ENCODE measurements at regions not wholly inside any gene's neighbourhood (a gene's known extent, or its start where the extent isn't known, plus 50 kb on each side); places are given as distances from the start of the nearest gene placed in this dataset.
"Not testable (repeated sequence)": the region's sequence is repeated elsewhere in the genome, so short reads cannot be mapped to it uniquely, and the experiment has no call there.

DNA sequence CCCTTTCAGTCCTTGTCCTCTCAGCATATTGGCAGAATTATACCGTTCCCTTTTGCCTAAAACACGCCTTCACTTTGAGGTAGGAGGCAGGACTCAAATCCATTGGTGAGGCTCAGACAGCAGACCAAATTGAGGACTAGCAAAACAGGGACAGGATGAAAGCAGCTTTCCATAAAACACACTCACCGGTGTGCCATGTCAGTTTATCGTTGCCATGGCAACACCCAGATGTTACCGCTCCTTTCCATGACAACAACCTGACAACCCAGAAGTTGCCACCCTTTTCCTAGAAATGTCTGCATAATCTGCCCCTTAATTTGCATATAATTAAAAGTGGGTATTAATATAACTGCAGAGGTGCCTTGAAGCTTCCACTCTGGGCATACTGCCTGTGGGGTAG lies 730.4 kb downstream of the METTL4 start:
- H3K27me3 ChIP-seq: no peaks in the 10 kb centered on the region
- TF ChIP-seq, protein P1, sequence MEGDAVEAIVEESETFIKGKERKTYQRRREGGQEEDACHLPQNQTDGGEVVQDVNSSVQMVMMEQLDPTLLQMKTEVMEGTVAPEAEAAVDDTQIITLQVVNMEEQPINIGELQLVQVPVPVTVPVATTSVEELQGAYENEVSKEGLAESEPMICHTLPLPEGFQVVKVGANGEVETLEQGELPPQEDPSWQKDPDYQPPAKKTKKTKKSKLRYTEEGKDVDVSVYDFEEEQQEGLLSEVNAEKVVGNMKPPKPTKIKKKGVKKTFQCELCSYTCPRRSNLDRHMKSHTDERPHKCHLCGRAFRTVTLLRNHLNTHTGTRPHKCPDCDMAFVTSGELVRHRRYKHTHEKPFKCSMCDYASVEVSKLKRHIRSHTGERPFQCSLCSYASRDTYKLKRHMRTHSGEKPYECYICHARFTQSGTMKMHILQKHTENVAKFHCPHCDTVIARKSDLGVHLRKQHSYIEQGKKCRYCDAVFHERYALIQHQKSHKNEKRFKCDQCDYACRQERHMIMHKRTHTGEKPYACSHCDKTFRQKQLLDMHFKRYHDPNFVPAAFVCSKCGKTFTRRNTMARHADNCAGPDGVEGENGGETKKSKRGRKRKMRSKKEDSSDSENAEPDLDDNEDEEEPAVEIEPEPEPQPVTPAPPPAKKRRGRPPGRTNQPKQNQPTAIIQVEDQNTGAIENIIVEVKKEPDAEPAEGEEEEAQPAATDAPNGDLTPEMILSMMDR (IDR thresholded peaks at IDR 0.05): no peak
- H3K27ac ChIP-seq: no peak overlapping the region
- no peak for DNase-seq (ENCODE audit: low spot score)
- H3K9me3 ChIP-seq: no peaks in the 10 kb centered on the region
- no peak overlapping the region for H3K4me3 ChIP-seq
- no peaks in the 10 kb centered on the region for H3K36me3 ChIP-seq
- no peaks in the 10 kb centered on the region for H3K4me1 ChIP-seq

DNA sequence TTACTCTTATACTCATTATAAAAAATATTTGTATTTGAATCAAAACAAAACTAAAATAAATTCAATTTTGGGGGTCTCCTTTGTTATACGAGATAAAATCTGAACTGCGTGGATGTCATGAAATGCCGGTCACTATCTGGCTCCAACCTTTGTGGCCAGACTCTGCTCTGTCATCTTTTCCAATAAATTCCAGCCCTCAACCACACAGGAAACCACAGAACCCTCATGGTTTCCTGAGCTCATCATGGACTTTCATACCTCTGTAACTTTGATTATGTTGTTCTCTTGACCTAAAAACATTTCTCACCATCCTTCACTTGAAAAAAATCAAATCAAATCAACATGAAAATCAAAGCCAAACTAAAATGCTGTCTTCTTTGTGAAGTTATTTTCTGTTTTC lies 724.7 kb downstream of the METTL4 start:
- DNase-seq (ENCODE audit: low spot score): no peak
- Histone ChIP-seq H3K4me1 (no peaks in the 10 kb centered on the region), H3K36me3 (no peaks in the 10 kb centered on the region), H3K27me3 (no peaks in the 10 kb centered on the region), H3K4me3 (no peak overlapping the region), H3K27ac (no peak overlapping the region), H3K9me3 (no peaks in the 10 kb centered on the region)
- TF ChIP-seq, protein P1 (IDR thresholded peaks at IDR 0.05): no peak

DNA sequence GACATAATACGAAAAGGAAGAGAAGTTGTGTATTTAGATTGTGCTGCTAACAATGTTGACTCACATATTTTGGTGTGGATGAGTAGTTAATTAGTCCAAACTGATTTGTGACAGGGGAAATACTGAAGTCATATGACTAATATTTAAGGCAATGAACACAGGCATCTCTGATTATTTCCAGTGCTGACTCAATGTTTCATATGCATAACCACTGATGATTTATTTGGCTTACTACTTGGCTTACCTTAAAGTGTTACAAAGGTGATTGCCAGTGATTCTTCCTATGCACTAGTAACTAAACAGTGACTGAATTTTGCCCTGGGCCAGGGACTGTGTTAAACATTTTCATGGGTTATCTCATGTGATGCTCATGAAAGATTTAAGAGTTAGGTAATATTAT lies 722.6 kb downstream of the METTL4 start:
- no peaks in the 10 kb centered on the region for H3K9me3 ChIP-seq
- no peaks in the 10 kb centered on the region for H3K4me1 ChIP-seq
- H3K4me3 ChIP-seq: no peak overlapping the region
- H3K27me3 ChIP-seq: no peaks in the 10 kb centered on the region
- TF ChIP-seq, protein P1 (IDR thresholded peaks at IDR 0.05): no peak
- H3K36me3 ChIP-seq: no peaks in the 10 kb centered on the region
- DNase-seq (ENCODE audit: low spot score): no peak
- no peak overlapping the region for H3K27ac ChIP-seq

DNA sequence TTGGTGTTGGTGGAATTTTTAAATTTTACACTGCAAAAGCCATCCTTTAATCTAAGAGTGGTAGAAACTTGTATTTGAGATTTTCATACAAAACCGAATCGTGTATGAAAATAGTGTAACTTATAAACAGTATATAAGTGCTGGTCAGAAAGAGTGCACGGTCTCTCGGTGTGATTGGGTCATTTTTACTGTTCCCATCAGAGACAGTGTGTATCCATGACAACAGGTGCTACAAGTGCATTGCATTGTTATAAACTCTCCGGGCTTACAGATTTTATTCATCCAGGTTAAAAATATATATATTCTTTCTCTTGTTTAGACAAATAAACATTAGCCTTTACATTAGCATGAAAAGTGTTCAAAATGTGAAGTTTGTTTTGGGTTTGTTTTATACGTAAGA lies 721.9 kb downstream of the METTL4 start:
- no peaks in the 10 kb centered on the region for H3K36me3 ChIP-seq
- H3K9me3 ChIP-seq: no peaks in the 10 kb centered on the region
- TF ChIP-seq, protein P1 (IDR thresholded peaks at IDR 0.05): no peak
- no peaks in the 10 kb centered on the region for H3K27me3 ChIP-seq
- no peak overlapping the region for H3K27ac ChIP-seq
- H3K4me1 ChIP-seq: no peaks in the 10 kb centered on the region
- no peak for DNase-seq (ENCODE audit: low spot score)
- no peak overlapping the region for H3K4me3 ChIP-seq

DNA sequence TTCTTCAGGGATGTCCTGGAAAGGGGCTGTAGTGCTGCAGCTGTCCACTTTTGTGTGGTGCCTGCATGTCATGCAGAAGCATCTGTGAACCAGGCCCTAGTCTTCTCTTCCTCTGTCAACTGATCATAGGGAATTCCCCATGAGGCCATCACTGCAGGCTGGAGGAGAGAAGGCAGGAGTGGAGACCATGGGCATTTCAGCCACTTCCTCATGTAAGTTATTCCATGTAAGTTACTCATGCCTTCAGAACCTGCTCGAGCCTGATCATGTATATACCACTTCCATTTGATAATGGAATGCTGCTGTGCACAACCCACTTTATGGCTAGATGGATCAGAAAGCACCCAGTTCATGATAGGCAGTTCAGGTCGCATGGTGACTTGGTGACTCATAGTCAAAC lies 714.0 kb downstream of the METTL4 start:
- H3K27ac ChIP-seq; H3K4me1 ChIP-seq; H3K4me3 ChIP-seq; DNase-seq (ENCODE audit: low spot score); H3K36me3 ChIP-seq; H3K9me3 ChIP-seq; H3K27me3 ChIP-seq: not testable (repeated sequence)

DNA sequence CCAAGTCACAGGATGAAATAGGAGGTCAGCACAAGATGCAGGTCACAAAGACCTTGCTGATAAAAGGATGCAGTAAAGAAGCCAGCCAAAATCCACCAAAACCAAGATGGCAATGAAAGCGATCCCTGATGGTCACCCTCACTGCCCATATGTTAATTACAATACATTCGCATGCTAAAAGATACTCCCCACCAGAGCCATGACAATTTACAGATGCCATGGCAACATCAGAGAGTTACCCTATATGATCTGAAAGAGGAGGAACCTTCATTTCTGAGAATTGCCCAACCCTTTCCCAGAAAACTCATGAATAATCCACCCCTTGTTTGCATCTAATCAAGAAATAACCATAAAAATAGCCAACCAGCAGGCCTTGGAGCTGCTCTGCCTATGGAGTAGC lies 709.8 kb downstream of the METTL4 start:
- Histone ChIP-seq H3K4me1 (no peaks in the 10 kb centered on the region), H3K36me3 (no peaks in the 10 kb centered on the region), H3K4me3 (no peak overlapping the region), H3K27ac (no peak overlapping the region), H3K9me3 (no peaks in the 10 kb centered on the region), H3K27me3 (no peaks in the 10 kb centered on the region)
- TF ChIP-seq, protein P1 (IDR thresholded peaks at IDR 0.05): no peak
- no peak for DNase-seq (ENCODE audit: low spot score)
